ENCODE measurements at regions not wholly inside any gene's neighbourhood (a gene's known extent, or its start where the extent isn't known, plus 50 kb on each side); places are given as distances from the start of the nearest gene placed in this dataset.

DNA sequence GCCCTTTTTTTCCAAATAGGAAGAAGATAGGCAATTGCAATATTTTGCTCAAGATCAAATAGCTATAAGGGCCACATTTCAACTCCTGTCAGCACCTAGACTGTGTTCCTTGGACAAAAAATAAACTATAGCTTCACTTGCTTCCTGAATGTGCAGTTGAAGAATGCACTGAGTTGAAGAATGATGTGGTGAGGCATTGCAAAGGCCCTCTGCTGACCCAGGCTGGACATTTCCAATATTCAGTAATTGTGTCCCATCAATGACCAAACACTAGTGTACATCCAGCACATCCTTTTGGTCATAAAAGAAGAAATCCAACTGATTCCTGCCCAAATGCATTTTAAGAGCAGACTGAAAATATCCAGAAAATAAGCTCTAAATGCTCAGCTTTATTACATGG, 424.8 kb upstream of the TGFBR2 start:
- H3K9me3 ChIP-seq (ENCODE audit: control insufficient read depth in 2 of 2, insufficient read depth in 1 of 2, low read depth in 1 of 2, low read length in 1 of 2), result no peaks in the 10 kb centered on the region
- no peak for FAIRE-seq
- no peaks in the 10 kb centered on the region for H3K4me1 ChIP-seq (ENCODE audit: control insufficient read depth in 3 of 3, insufficient read depth in 2 of 3, low read depth in 1 of 3, low read length in 2 of 3)
- H3K27me3 ChIP-seq (ENCODE audit: control insufficient read depth in 3 of 3, insufficient read depth in 3 of 3, low read length in 3 of 3), result no peaks in the 10 kb centered on the region
- DNase-seq, result no peak
- H3K27ac ChIP-seq (ENCODE audit: low read depth in 1 of 3, low read length in 2 of 3), result no peak overlapping the region
- no peak overlapping the region for H3K4me3 ChIP-seq (ENCODE audit: low read depth in 1 of 3, low read length in 3 of 3)
- no peaks in the 10 kb centered on the region for H3K36me3 ChIP-seq (ENCODE audit: control insufficient read depth in 3 of 3, insufficient read depth in 2 of 3, low read depth in 1 of 3, low read length in 3 of 3)

DNA sequence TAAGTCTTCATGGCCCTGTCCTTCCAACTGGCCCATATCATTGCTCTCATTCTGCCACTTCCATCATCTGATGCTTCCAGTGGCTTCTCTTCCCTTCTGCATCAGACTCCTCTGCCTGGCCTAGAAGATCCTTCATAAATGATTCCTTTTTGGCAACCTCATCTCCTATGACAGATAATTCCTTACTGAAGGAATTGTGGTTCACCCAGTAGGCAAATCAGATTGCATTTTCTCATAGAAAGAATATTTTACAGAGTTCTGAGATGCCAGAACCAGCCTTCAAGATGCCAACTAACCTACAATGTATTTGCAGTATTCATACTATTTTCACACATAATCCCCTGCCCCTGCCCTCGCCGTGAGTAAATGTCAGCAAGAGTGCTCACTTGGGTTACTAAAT, 423.0 kb upstream of the TGFBR2 start:
- no peaks in the 10 kb centered on the region for H3K27me3 ChIP-seq (ENCODE audit: control insufficient read depth in 3 of 3, insufficient read depth in 3 of 3, low read length in 3 of 3)
- no peak overlapping the region for H3K4me3 ChIP-seq (ENCODE audit: low read depth in 1 of 3, low read length in 3 of 3)
- H3K9me3 ChIP-seq (ENCODE audit: control insufficient read depth in 2 of 2, insufficient read depth in 1 of 2, low read depth in 1 of 2, low read length in 1 of 2), result no peaks in the 10 kb centered on the region
- no peaks in the 10 kb centered on the region for H3K4me1 ChIP-seq (ENCODE audit: control insufficient read depth in 3 of 3, insufficient read depth in 2 of 3, low read depth in 1 of 3, low read length in 2 of 3)
- 91 to 99% (median 97%) methylated on average over 2 of the region's 2 CpGs for WGBS, 3 donors
- no peaks in the 10 kb centered on the region for H3K36me3 ChIP-seq (ENCODE audit: control insufficient read depth in 3 of 3, insufficient read depth in 2 of 3, low read depth in 1 of 3, low read length in 3 of 3)
- FAIRE-seq (no peak), DNase-seq (no peak)
- no peak overlapping the region for H3K27ac ChIP-seq (ENCODE audit: low read depth in 1 of 3, low read length in 2 of 3)

- H3K36me3 ChIP-seq (ENCODE audit: control insufficient read depth in 3 of 3, insufficient read depth in 2 of 3, low read depth in 1 of 3, low read length in 3 of 3), result no peaks in the 10 kb centered on the region
- DNase-seq (no peak), FAIRE-seq (no peak)
- no peaks in the 10 kb centered on the region for H3K9me3 ChIP-seq (ENCODE audit: control insufficient read depth in 2 of 2, insufficient read depth in 1 of 2, low read depth in 1 of 2, low read length in 1 of 2)
- no peaks in the 10 kb centered on the region for H3K4me1 ChIP-seq (ENCODE audit: control insufficient read depth in 3 of 3, insufficient read depth in 2 of 3, low read depth in 1 of 3, low read length in 2 of 3)
- WGBS, 3 donors, result 59 to 81% (median 65%) methylated on average over 1 of the region's 1 CpG
- no peak overlapping the region for H3K27ac ChIP-seq (ENCODE audit: low read depth in 1 of 3, low read length in 2 of 3)
- H3K4me3 ChIP-seq (ENCODE audit: low read depth in 1 of 3, low read length in 3 of 3), result no peak overlapping the region
- H3K27me3 ChIP-seq (ENCODE audit: control insufficient read depth in 3 of 3, insufficient read depth in 3 of 3, low read length in 3 of 3), result no peaks in the 10 kb centered on the region
Measured at GRCh38 chr3:30184091-30184810, 422.1 kb upstream of the TGFBR2 start.

DNA sequence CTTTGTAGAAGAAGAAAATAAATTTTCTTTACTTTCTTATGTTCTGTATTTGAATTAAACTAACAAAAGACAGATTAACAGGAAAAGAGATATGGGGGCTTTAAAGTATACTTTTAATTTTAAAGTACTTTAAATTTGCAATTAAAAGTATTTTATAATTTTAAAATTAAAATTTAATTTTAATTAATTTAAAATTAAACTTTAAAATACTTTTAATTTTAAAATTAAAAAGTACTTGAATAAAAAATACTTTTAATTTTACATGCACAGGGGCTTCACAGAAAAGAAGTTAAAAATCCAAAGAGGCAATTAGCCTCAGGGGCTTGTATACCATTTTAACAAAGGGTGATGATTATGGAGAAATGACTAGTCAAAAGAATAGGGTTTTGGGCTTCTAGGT, 420.5 kb upstream of the TGFBR2 start:
- Histone ChIP-seq H3K36me3 (ENCODE audit: control insufficient read depth in 3 of 3, insufficient read depth in 2 of 3, low read depth in 1 of 3, low read length in 3 of 3) (no peaks in the 10 kb centered on the region), H3K4me1 (ENCODE audit: control insufficient read depth in 3 of 3, insufficient read depth in 2 of 3, low read depth in 1 of 3, low read length in 2 of 3) (no peaks in the 10 kb centered on the region), H3K27ac (ENCODE audit: low read depth in 1 of 3, low read length in 2 of 3) (no peak overlapping the region), H3K4me3 (ENCODE audit: low read depth in 1 of 3, low read length in 3 of 3) (no peak overlapping the region), H3K9me3 (ENCODE audit: control insufficient read depth in 2 of 2, insufficient read depth in 1 of 2, low read depth in 1 of 2, low read length in 1 of 2) (no peaks in the 10 kb centered on the region), H3K27me3 (ENCODE audit: control insufficient read depth in 3 of 3, insufficient read depth in 3 of 3, low read length in 3 of 3) (no peaks in the 10 kb centered on the region)
- FAIRE-seq (peak; percentile 77), DNase-seq (no peak)

- Histone ChIP-seq H3K4me3 (ENCODE audit: low read depth in 1 of 3, low read length in 3 of 3) (no peak overlapping the region), H3K27me3 (ENCODE audit: control insufficient read depth in 3 of 3, insufficient read depth in 3 of 3, low read length in 3 of 3) (no peaks in the 10 kb centered on the region), H3K4me1 (ENCODE audit: control insufficient read depth in 3 of 3, insufficient read depth in 2 of 3, low read depth in 1 of 3, low read length in 2 of 3) (no peaks in the 10 kb centered on the region), H3K9me3 (ENCODE audit: control insufficient read depth in 2 of 2, insufficient read depth in 1 of 2, low read depth in 1 of 2, low read length in 1 of 2) (no peaks in the 10 kb centered on the region), H3K27ac (ENCODE audit: low read depth in 1 of 3, low read length in 2 of 3) (no peak overlapping the region), H3K36me3 (ENCODE audit: control insufficient read depth in 3 of 3, insufficient read depth in 2 of 3, low read depth in 1 of 3, low read length in 3 of 3) (no peaks in the 10 kb centered on the region)
- no peak for FAIRE-seq
- WGBS, 3 donors, result 45 to 79% (median 73%) methylated on average over 3 of the region's 3 CpGs
- DNase-seq, result no peak
Measured at GRCh38 chr3:30186741-30187219, 419.6 kb upstream of the TGFBR2 start.

DNA sequence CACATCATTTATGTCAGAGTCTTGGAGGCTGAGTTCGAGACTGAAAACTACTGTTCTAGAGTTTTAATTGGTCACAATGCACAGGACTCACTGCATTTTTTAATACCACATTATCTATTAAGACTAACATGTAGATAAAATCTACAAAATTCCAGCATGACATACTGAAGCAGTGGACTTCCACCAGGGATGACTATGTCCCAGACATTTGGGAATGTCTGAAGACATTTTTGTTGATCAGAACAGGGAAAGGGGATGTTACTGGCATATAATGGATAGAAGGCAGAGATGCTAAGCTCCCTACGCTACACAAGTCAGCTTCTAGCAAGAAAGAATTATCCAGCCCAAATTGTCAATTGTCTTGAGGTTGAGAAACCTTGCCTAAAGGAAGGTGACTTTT, 419.0 kb upstream of the TGFBR2 start:
- Histone ChIP-seq H3K4me3 (ENCODE audit: low read depth in 1 of 3, low read length in 3 of 3) (no peak overlapping the region), H3K27ac (ENCODE audit: low read depth in 1 of 3, low read length in 2 of 3) (no peak overlapping the region), H3K27me3 (ENCODE audit: control insufficient read depth in 3 of 3, insufficient read depth in 3 of 3, low read length in 3 of 3) (no peaks in the 10 kb centered on the region), H3K9me3 (ENCODE audit: control insufficient read depth in 2 of 2, insufficient read depth in 1 of 2, low read depth in 1 of 2, low read length in 1 of 2) (no peaks in the 10 kb centered on the region), H3K36me3 (ENCODE audit: control insufficient read depth in 3 of 3, insufficient read depth in 2 of 3, low read depth in 1 of 3, low read length in 3 of 3) (no peaks in the 10 kb centered on the region), H3K4me1 (ENCODE audit: control insufficient read depth in 3 of 3, insufficient read depth in 2 of 3, low read depth in 1 of 3, low read length in 2 of 3) (no peaks in the 10 kb centered on the region)
- 84 to 88% (median 86%) methylated on average over 2 of the region's 2 CpGs for WGBS, 3 donors
- FAIRE-seq, result no peak
- no peak for DNase-seq

DNA sequence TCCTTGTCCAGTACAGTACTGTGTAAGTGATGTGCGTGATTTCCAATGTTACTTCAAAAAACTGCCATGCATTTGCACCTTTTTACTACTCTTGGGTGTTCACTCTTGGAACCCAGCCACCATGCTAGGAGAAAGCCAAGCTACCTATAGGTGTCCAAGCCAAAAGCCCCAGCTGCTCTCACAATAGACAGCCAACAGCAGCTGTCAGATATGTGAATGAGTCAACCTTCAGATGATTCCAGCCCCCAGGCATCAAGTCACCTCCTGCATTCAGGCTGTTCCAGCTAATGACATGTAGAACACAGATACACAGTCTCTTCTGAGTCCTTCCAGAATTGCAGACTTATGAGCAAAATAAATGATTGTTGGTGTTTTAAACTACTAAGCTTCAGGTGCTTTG, 417.7 kb upstream of the TGFBR2 start:
- no peaks in the 10 kb centered on the region for H3K36me3 ChIP-seq (ENCODE audit: control insufficient read depth in 3 of 3, insufficient read depth in 2 of 3, low read depth in 1 of 3, low read length in 3 of 3)
- DNase-seq, result no peak
- FAIRE-seq, result no peak
- peaks cover 0 to 10% (median 0%) of the 10 kb centered on the region in 3 donors for H3K4me1 ChIP-seq (ENCODE audit: control insufficient read depth in 3 of 3, insufficient read depth in 2 of 3, low read depth in 1 of 3, low read length in 2 of 3)
- H3K9me3 ChIP-seq (ENCODE audit: control insufficient read depth in 2 of 2, insufficient read depth in 1 of 2, low read depth in 1 of 2, low read length in 1 of 2), result no peaks in the 10 kb centered on the region
- 62 to 86% (median 71%) methylated on average over 1 of the region's 1 CpG for WGBS, 3 donors
- H3K4me3 ChIP-seq (ENCODE audit: low read depth in 1 of 3, low read length in 3 of 3), result no peak overlapping the region
- H3K27ac ChIP-seq (ENCODE audit: low read depth in 1 of 3, low read length in 2 of 3), result no peak overlapping the region
- no peaks in the 10 kb centered on the region for H3K27me3 ChIP-seq (ENCODE audit: control insufficient read depth in 3 of 3, insufficient read depth in 3 of 3, low read length in 3 of 3)

DNA sequence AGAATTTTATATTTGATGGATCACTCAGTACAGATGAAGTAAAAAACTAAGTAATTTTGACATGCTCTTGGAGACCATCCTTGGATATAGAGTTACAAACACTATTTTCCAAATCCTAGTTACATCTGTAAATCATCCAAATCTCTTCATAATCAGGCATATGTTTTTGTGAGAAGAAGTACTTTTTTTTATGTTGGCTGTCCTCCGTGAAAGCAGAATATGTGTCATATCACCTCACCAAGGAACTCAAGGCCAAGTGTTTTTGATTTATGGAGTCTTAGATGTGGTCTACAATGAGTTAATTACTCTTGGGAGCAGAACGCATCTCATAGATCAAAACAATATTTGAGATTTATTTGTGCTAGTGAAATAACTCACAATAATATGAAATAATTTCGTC, 416.5 kb upstream of the TGFBR2 start:
- no peak for FAIRE-seq
- no peak for DNase-seq
- Histone ChIP-seq H3K9me3 (ENCODE audit: control insufficient read depth in 2 of 2, insufficient read depth in 1 of 2, low read depth in 1 of 2, low read length in 1 of 2) (no peaks in the 10 kb centered on the region), H3K36me3 (ENCODE audit: control insufficient read depth in 3 of 3, insufficient read depth in 2 of 3, low read depth in 1 of 3, low read length in 3 of 3) (no peaks in the 10 kb centered on the region), H3K27ac (ENCODE audit: low read depth in 1 of 3, low read length in 2 of 3) (no peak overlapping the region), H3K27me3 (ENCODE audit: control insufficient read depth in 3 of 3, insufficient read depth in 3 of 3, low read length in 3 of 3) (no peaks in the 10 kb centered on the region), H3K4me3 (ENCODE audit: low read depth in 1 of 3, low read length in 3 of 3) (no peak overlapping the region), H3K4me1 (ENCODE audit: control insufficient read depth in 3 of 3, insufficient read depth in 2 of 3, low read depth in 1 of 3, low read length in 2 of 3) (peaks cover 0 to 10% (median 0%) of the 10 kb centered on the region in 3 donors)
- WGBS, 3 donors, result 50 to 73% (median 66%) methylated on average over 3 of the region's 3 CpGs

- Histone ChIP-seq H3K27me3 (ENCODE audit: control insufficient read depth in 3 of 3, insufficient read depth in 3 of 3, low read length in 3 of 3) (no peaks in the 10 kb centered on the region), H3K9me3 (ENCODE audit: control insufficient read depth in 2 of 2, insufficient read depth in 1 of 2, low read depth in 1 of 2, low read length in 1 of 2) (no peaks in the 10 kb centered on the region), H3K4me3 (ENCODE audit: low read depth in 1 of 3, low read length in 3 of 3) (no peak overlapping the region), H3K36me3 (ENCODE audit: control insufficient read depth in 3 of 3, insufficient read depth in 2 of 3, low read depth in 1 of 3, low read length in 3 of 3) (no peaks in the 10 kb centered on the region), H3K27ac (ENCODE audit: low read depth in 1 of 3, low read length in 2 of 3) (no peak overlapping the region), H3K4me1 (ENCODE audit: control insufficient read depth in 3 of 3, insufficient read depth in 2 of 3, low read depth in 1 of 3, low read length in 2 of 3) (peaks cover 0 to 10% (median 0%) of the 10 kb centered on the region in 3 donors)
- WGBS, 3 donors, result 8 to 40% (median 14%) methylated on average over 2 of the region's 2 CpGs
- no peak for FAIRE-seq
- peak in 1 of 2 donors; percentile 54 for DNase-seq
Measured at GRCh38 chr3:30193625-30194044, 412.8 kb upstream of the TGFBR2 start.

Measured in small intestine (tissue), 7 donors.